ENCODE measurements at regions not wholly inside any gene's neighbourhood (a gene's known extent, or its start where the extent isn't known, plus 50 kb on each side); places are given as distances from the start of the nearest gene placed in this dataset.

- H3K36me3 Mint-ChIP-seq, result no peaks in the 10 kb centered on the region
- Histone ChIP-seq H3K36me3 (ENCODE audit: insufficient read depth, low read length) (no peaks in the 10 kb centered on the region), H3K4me3 (ENCODE audit: low read length in 2 of 2) (no peak overlapping the region), H3K27me3 (ENCODE audit: insufficient read depth, low read length) (no peaks in the 10 kb centered on the region), H3K27ac (ENCODE audit: low read depth, low read length) (no peak overlapping the region), H3K9me3 (ENCODE audit: control insufficient read depth in 1 of 2, low read length in 2 of 2) (no peaks in the 10 kb centered on the region), H3K4me1 (ENCODE audit: insufficient read depth, low read length) (peaks cover 24% of the 10 kb centered on the region)
- peaks cover 20 to 26% (median 23%) of the 10 kb centered on the region in 4 donors for H3K4me1 Mint-ChIP-seq
- intact Hi-C loops (cut with micrococcal nuclease), result loop anchor here (10.0 kb wide), 1 partner anchor 47 kb away; no protein-coding TSS in a partner anchor
- H3K27me3 Mint-ChIP-seq, result no peaks in the 10 kb centered on the region
- peak overlapping the region in 1 of 7 donors; percentile 67 for H3K27ac Mint-ChIP-seq
- H3K4me3 Mint-ChIP-seq, result no peak overlapping the region
- CTCF ChIA-PET (ENCODE audit: partially characterized antibody), result interaction anchor here (1.0 kb wide), 1 partner anchor 178 kb away, joined by 4 read pairs; the partner anchor contains the start of gene TRIB2
- H3K9me3 Mint-ChIP-seq, result no peaks in the 10 kb centered on the region
- POLR2A ChIA-PET (ENCODE audit: partially characterized antibody), result no interaction called here
- no peak for DNase-seq
Measured at GRCh38 chr2:12538138-12538694, 178.5 kb upstream of the TRIB2 start.

GRCh38 chr2:12539336-12539735 is 177.4 kb upstream of the TRIB2 start:
- no peaks in the 10 kb centered on the region for H3K9me3 Mint-ChIP-seq
- H3K36me3 Mint-ChIP-seq, result no peaks in the 10 kb centered on the region
- H3K4me1 Mint-ChIP-seq, result peaks cover 11 to 20% (median 17%) of the 10 kb centered on the region in 4 donors
- no peak for DNase-seq
- peaks cover 13% of the 10 kb centered on the region for H3K4me1 ChIP-seq (ENCODE audit: insufficient read depth, low read length)
- POLR2A ChIA-PET (ENCODE audit: partially characterized antibody), result no interaction called here
- CTCF ChIA-PET (ENCODE audit: partially characterized antibody), result no interaction called here
- no peak overlapping the region for H3K4me3 ChIP-seq (ENCODE audit: low read length in 2 of 2)
- no peaks in the 10 kb centered on the region for H3K27me3 Mint-ChIP-seq
- no peaks in the 10 kb centered on the region for H3K9me3 ChIP-seq (ENCODE audit: control insufficient read depth in 1 of 2, low read length in 2 of 2)
- H3K27ac Mint-ChIP-seq, result no peak overlapping the region
- H3K4me3 Mint-ChIP-seq, result no peak overlapping the region
- H3K36me3 ChIP-seq (ENCODE audit: insufficient read depth, low read length), result no peaks in the 10 kb centered on the region
- H3K27me3 ChIP-seq (ENCODE audit: insufficient read depth, low read length), result no peaks in the 10 kb centered on the region
- intact Hi-C loops (cut with micrococcal nuclease), result loop anchor here (10.0 kb wide), 1 partner anchor 45 kb away; no protein-coding TSS in a partner anchor
- no peak overlapping the region for H3K27ac ChIP-seq (ENCODE audit: low read depth, low read length)

- Histone ChIP-seq H3K4me3 (ENCODE audit: low read length in 2 of 2) (no peak overlapping the region), H3K36me3 (ENCODE audit: insufficient read depth, low read length) (no peaks in the 10 kb centered on the region), H3K27ac (ENCODE audit: low read depth, low read length) (no peak overlapping the region), H3K27me3 (ENCODE audit: insufficient read depth, low read length) (no peaks in the 10 kb centered on the region), H3K9me3 (ENCODE audit: control insufficient read depth in 1 of 2, low read length in 2 of 2) (no peaks in the 10 kb centered on the region), H3K4me1 (ENCODE audit: insufficient read depth, low read length) (peaks cover 6% of the 10 kb centered on the region)
- Mint-ChIP-seq H3K4me3 (no peak overlapping the region), H3K27ac (peak overlapping the region in 1 of 7 donors; percentile 22), H3K36me3 (no peaks in the 10 kb centered on the region), H3K27me3 (no peaks in the 10 kb centered on the region), H3K4me1 (peaks cover 5 to 17% (median 13%) of the 10 kb centered on the region in 4 donors), H3K9me3 (no peaks in the 10 kb centered on the region)
- ChIA-PET POLR2A (ENCODE audit: partially characterized antibody) (no interaction called here), CTCF (ENCODE audit: partially characterized antibody) (no interaction called here)
- DNase-seq, result no peak
- intact Hi-C loops (cut with micrococcal nuclease), result loop anchor here (10.0 kb wide), 1 partner anchor 45 kb away; no protein-coding TSS in a partner anchor
Measured at GRCh38 chr2:12539776-12540562, 176.8 kb upstream of the TRIB2 start.

- DNase-seq, result no peak
- Histone ChIP-seq H3K4me3 (ENCODE audit: low read length in 2 of 2) (no peak overlapping the region), H3K9me3 (ENCODE audit: control insufficient read depth in 1 of 2, low read length in 2 of 2) (no peaks in the 10 kb centered on the region), H3K36me3 (ENCODE audit: insufficient read depth, low read length) (no peaks in the 10 kb centered on the region), H3K27me3 (ENCODE audit: insufficient read depth, low read length) (no peaks in the 10 kb centered on the region), H3K27ac (ENCODE audit: low read depth, low read length) (no peak overlapping the region), H3K4me1 (ENCODE audit: insufficient read depth, low read length) (no peaks in the 10 kb centered on the region)
- Mint-ChIP-seq H3K4me1 (peaks cover 0 to 21% (median 8%) of the 10 kb centered on the region in 4 donors), H3K36me3 (no peaks in the 10 kb centered on the region), H3K27ac (no peak overlapping the region), H3K9me3 (no peaks in the 10 kb centered on the region), H3K27me3 (no peaks in the 10 kb centered on the region), H3K4me3 (no peak overlapping the region)
- ChIA-PET POLR2A (ENCODE audit: partially characterized antibody) (no interaction called here), CTCF (ENCODE audit: partially characterized antibody) (no interaction called here)
- intact Hi-C loops (cut with micrococcal nuclease), result no loop called here
Measured at GRCh38 chr2:12543076-12543977, 173.4 kb upstream of the TRIB2 start.

GRCh38 chr2:12543978-12544558 is 172.7 kb upstream of the TRIB2 start:
- no peak overlapping the region for H3K4me3 ChIP-seq (ENCODE audit: low read length in 2 of 2)

GRCh38 chr2:12547566-12548170 is 169.1 kb upstream of the TRIB2 start:
- no peaks in the 10 kb centered on the region for H3K4me1 ChIP-seq (ENCODE audit: insufficient read depth, low read length)
- no peak for DNase-seq
- H3K9me3 Mint-ChIP-seq, result no peaks in the 10 kb centered on the region
- no peak overlapping the region for H3K4me3 ChIP-seq (ENCODE audit: low read length in 2 of 2)
- no peak overlapping the region for H3K4me3 Mint-ChIP-seq
- no peaks in the 10 kb centered on the region for H3K27me3 ChIP-seq (ENCODE audit: insufficient read depth, low read length)
- ChIA-PET CTCF (ENCODE audit: partially characterized antibody) (interaction anchor here (1.3 to 1.4 kb wide), 2 partner anchors 13 to 180 kb away, joined by 3 read pairs; no protein-coding TSS in a partner anchor), POLR2A (ENCODE audit: partially characterized antibody) (interaction anchor here (2.8 kb wide), 1 partner anchor 9 kb away, joined by 12 read pairs; no protein-coding TSS in a partner anchor)
- no peaks in the 10 kb centered on the region for H3K36me3 Mint-ChIP-seq
- peaks cover 0 to 20% (median 8%) of the 10 kb centered on the region in 4 donors for H3K4me1 Mint-ChIP-seq
- no peaks in the 10 kb centered on the region for H3K36me3 ChIP-seq (ENCODE audit: insufficient read depth, low read length)
- no peaks in the 10 kb centered on the region for H3K27me3 Mint-ChIP-seq
- H3K27ac Mint-ChIP-seq, result peak overlapping the region in 2 of 7 donors; percentile 3 to 61
- intact Hi-C loops (cut with micrococcal nuclease), result no loop called here
- H3K9me3 ChIP-seq (ENCODE audit: control insufficient read depth in 1 of 2, low read length in 2 of 2), result no peaks in the 10 kb centered on the region
- H3K27ac ChIP-seq (ENCODE audit: low read depth, low read length), result no peak overlapping the region

More at GRCh38 chr2:12543978-12544558, 172.7 kb upstream of the TRIB2 start:
- H3K4me1 ChIP-seq (ENCODE audit: insufficient read depth, low read length), result no peaks in the 10 kb centered on the region
- Mint-ChIP-seq H3K27me3 (no peaks in the 10 kb centered on the region), H3K4me1 (peaks cover 0 to 21% (median 8%) of the 10 kb centered on the region in 4 donors), H3K27ac (no peak overlapping the region), H3K36me3 (no peaks in the 10 kb centered on the region), H3K4me3 (no peak overlapping the region), H3K9me3 (no peaks in the 10 kb centered on the region)
- H3K27me3 ChIP-seq (ENCODE audit: insufficient read depth, low read length), result no peaks in the 10 kb centered on the region
- no peaks in the 10 kb centered on the region for H3K36me3 ChIP-seq (ENCODE audit: insufficient read depth, low read length)
- intact Hi-C loops (cut with micrococcal nuclease), result no loop called here
- no peak for DNase-seq
- ChIA-PET CTCF (ENCODE audit: partially characterized antibody) (interaction anchor here (0.6 to 1.1 kb wide), 2 partner anchors 9 to 19 kb away, joined by 3 read pairs; no protein-coding TSS in a partner anchor), POLR2A (ENCODE audit: partially characterized antibody) (no interaction called here)
- no peaks in the 10 kb centered on the region for H3K9me3 ChIP-seq (ENCODE audit: control insufficient read depth in 1 of 2, low read length in 2 of 2)
- no peak overlapping the region for H3K27ac ChIP-seq (ENCODE audit: low read depth, low read length)

Data from CD4-positive, alpha-beta memory T cell (primary cell).